Thyroid gland (tissue), 4 donors: ENCODE measurements at regions not wholly inside any gene's neighbourhood (a gene's known extent, or its start where the extent isn't known, plus 50 kb on each side); places are given as distances from the start of the nearest gene placed in this dataset.

Experiments
- DNase-seq, 2 donors: peaks; one replicate each; pipeline ENCODE4 v3.0.0-alpha.2; 2019
- H3K27ac ChIP-seq, 3 donors: fragments of 200-600 bp; sonication (generic); 1 replicate in 2 of 3; 2 replicates in 1 of 3; pipeline ENCODE4 v1.5.1; 2016 to 2019; ENCODE audit warnings: mild to moderate bottlenecking in 1 of 3, moderate library complexity in 1 of 3
- H3K27me3 ChIP-seq: fragments of 200-600 bp; sonication (generic); one replicate; pipeline ENCODE4 v1.5.1; 2019
- H3K36me3 ChIP-seq, 2 donors: fragments of 200-600 bp; sonication (generic); one replicate each; pipeline ENCODE4 v1.5.1; 2016 to 2019
- H3K4me1 ChIP-seq, 2 donors: fragments of 200-600 bp; sonication (generic); one replicate each; pipeline ENCODE4 v1.5.1; 2017 to 2019
- H3K4me3 ChIP-seq, 3 donors: fragments of 200-600 bp; sonication (generic); replicated peaks in 1 of 3; 1 replicate in 2 of 3; 2 replicates in 1 of 3; pipeline ENCODE4 v1.5.1; 2016; ENCODE audit warnings: mild to moderate bottlenecking in 1 of 3
- H3K9me3 ChIP-seq: fragments of 200-600 bp; sonication (generic); one replicate; pipeline ENCODE4 v1.5.1; 2017
- POLR2A ChIP-seq, 2 donors: fragments of 450-650 bp; IDR thresholded peaks; one replicate each; pipeline ENCODE4 v1.6.1; 2017; ENCODE audit warnings: antibody characterized with exemption in 2 of 2, mild to moderate bottlenecking in 2 of 2, moderate library complexity in 1 of 2
- intact Hi-C: fragments of 100-400 bp; cut with DNase I; formaldehyde crosslinking; loops from one replicate; pipeline ENCODE4 v1.15.1; 2023
- TF ChIP-seq, protein P1 (sequence below), 6 experiments: fragments of 200-600 bp in 3 of 6; fragments of 450-650 bp in 3 of 6; sonication (generic) in 3 of 6; IDR thresholded peaks; one replicate each; pipeline ENCODE4 v1.5.1; 2016 to 2019; ENCODE audit warnings: antibody characterized with exemption in 6 of 6, mild to moderate bottlenecking in 2 of 6, inconsistent platforms in 1 of 6, moderate library complexity in 1 of 6

DNA sequence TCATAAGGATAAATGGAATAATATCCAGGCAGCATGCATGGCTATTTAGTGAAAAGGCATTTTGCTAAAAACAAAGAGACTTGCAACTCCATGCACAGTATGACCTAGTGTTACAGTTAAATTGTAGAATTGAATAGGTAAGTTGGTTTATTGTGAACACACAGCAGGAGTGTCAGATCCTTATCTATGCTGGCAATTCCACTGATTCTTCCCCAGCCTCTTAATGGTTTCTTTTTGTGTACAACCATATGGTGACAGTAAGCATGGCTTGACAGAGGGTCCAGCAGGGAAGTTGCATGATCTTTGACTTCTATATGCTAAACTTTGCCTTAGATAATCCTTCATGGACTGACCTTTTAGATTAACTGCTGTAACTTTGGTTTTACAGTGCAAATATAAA is 936.6 kb upstream of the EPHA5 start:
- Histone ChIP-seq H3K9me3 (no peaks in the 10 kb centered on the region), H3K4me3 (no peak overlapping the region), H3K27me3 (no peaks in the 10 kb centered on the region), H3K4me1 (no peaks in the 10 kb centered on the region), H3K27ac (no peak overlapping the region), H3K36me3 (no peaks in the 10 kb centered on the region)
- DNase-seq: no peak
- intact Hi-C loops: no loop called here
- TF ChIP-seq, protein P1, sequence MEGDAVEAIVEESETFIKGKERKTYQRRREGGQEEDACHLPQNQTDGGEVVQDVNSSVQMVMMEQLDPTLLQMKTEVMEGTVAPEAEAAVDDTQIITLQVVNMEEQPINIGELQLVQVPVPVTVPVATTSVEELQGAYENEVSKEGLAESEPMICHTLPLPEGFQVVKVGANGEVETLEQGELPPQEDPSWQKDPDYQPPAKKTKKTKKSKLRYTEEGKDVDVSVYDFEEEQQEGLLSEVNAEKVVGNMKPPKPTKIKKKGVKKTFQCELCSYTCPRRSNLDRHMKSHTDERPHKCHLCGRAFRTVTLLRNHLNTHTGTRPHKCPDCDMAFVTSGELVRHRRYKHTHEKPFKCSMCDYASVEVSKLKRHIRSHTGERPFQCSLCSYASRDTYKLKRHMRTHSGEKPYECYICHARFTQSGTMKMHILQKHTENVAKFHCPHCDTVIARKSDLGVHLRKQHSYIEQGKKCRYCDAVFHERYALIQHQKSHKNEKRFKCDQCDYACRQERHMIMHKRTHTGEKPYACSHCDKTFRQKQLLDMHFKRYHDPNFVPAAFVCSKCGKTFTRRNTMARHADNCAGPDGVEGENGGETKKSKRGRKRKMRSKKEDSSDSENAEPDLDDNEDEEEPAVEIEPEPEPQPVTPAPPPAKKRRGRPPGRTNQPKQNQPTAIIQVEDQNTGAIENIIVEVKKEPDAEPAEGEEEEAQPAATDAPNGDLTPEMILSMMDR (IDR thresholded peaks at IDR 0.05): no peak
- TF ChIP-seq POLR2A (IDR thresholded peaks at IDR 0.05): no peak

DNA sequence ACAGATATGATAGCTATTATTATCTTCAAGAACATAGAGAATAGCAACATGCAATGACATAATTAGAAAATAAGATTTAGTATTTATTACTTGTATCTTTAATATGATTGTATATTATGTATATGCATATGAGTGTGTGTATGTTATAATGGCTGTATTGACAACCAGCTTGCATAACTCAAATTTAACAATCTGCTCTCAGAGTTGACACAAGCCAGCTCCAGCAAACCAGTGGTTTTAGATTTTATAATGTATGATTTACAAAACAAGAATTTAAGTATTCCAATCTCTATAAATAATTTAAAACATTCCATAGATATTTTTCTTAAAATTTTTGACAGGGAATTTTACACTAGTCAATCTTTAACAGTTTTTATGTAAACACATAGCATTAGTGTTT is 935.9 kb upstream of the EPHA5 start:
- Histone ChIP-seq H3K4me3 (no peak overlapping the region), H3K27me3 (no peaks in the 10 kb centered on the region), H3K36me3 (no peaks in the 10 kb centered on the region), H3K4me1 (no peaks in the 10 kb centered on the region), H3K27ac (no peak overlapping the region), H3K9me3 (no peaks in the 10 kb centered on the region)
- TF ChIP-seq, protein P1 (IDR thresholded peaks at IDR 0.05): no peak
- TF ChIP-seq POLR2A (IDR thresholded peaks at IDR 0.05): no peak
- no peak for DNase-seq
- intact Hi-C loops: no loop called here

DNA sequence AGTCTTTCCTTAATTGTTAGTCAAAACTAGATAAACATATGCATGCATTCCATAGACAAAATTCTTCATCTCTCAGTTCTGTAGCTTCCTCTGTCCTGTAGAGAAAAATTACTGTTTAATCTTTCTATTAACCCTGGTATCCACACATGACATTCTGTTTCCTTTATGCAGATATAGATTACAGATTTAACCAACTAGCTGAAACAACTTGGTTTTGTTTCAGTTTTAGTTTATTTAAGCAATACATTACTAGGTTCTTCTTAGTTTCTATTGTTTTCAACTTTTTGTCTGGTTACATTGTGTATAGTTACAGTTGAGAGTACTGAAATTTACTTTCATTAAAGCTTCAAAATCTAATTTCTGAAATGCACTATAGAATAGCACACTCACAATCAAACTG is 933.9 kb upstream of the EPHA5 start:
- DNase-seq: no peak
- Histone ChIP-seq H3K4me3 (no peak overlapping the region), H3K27me3 (no peaks in the 10 kb centered on the region), H3K4me1 (no peaks in the 10 kb centered on the region), H3K9me3 (no peaks in the 10 kb centered on the region), H3K36me3 (no peaks in the 10 kb centered on the region), H3K27ac (no peak overlapping the region)
- TF ChIP-seq, protein P1 (IDR thresholded peaks at IDR 0.05): no peak
- no peak for TF ChIP-seq POLR2A (IDR thresholded peaks at IDR 0.05)
- intact Hi-C loops: no loop called here

DNA sequence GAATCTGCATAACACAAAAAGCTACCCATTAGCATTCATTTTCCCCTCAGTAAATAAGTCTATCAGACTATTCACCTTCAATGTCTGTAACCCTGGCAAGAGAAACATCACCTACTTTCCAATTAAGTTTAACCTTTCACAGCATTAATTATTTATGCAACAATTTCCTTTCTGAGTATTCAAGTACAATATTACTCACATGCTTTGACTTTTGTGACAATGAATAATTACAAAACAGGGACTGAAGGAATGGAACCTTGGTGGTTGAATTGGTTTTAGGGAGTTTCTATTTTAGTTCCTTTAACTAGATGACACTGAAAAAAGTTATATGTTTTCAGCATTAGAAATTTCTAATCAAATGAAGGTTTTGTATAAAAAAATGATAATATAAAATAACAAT is 932.3 kb upstream of the EPHA5 start:
- TF ChIP-seq, protein P1 (IDR thresholded peaks at IDR 0.05): no peak
- TF ChIP-seq POLR2A (IDR thresholded peaks at IDR 0.05): no peak
- intact Hi-C loops: no loop called here
- Histone ChIP-seq H3K4me3 (no peak overlapping the region), H3K4me1 (no peaks in the 10 kb centered on the region), H3K9me3 (no peaks in the 10 kb centered on the region), H3K27me3 (no peaks in the 10 kb centered on the region), H3K36me3 (no peaks in the 10 kb centered on the region), H3K27ac (no peak overlapping the region)
- DNase-seq: no peak

DNA sequence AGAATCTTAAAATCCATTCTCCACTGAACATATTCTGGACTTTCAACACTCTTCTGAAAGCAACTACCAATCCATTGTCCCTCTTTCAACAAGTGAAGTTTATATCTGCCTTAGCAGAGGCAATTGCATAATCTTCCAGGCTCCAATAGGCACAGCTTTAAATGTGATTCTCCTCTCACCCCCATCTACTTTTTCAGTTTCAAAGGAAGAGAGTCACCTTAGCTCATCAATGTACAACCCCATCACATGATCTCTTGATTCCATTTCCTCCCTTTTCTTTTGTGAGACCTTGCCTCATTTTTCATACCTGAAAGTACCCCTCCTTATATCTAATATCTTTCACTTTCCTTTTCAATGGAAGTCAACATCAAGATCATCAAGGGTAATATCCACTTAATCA is 921.7 kb upstream of the EPHA5 start:
- intact Hi-C loops: no loop called here
- no peak for DNase-seq
- Histone ChIP-seq H3K9me3 (no peaks in the 10 kb centered on the region), H3K4me3 (no peak overlapping the region), H3K27ac (no peak overlapping the region), H3K36me3 (no peaks in the 10 kb centered on the region), H3K4me1 (no peaks in the 10 kb centered on the region), H3K27me3 (no peaks in the 10 kb centered on the region)
- no peak for TF ChIP-seq POLR2A (IDR thresholded peaks at IDR 0.05)
- TF ChIP-seq, protein P1 (IDR thresholded peaks at IDR 0.05): no peak
